H9 (cell line): ENCODE measurements at regions not wholly inside any gene's neighbourhood (a gene's known extent, or its start where the extent isn't known, plus 50 kb on each side); places are given as distances from the start of the nearest gene placed in this dataset.

ENCODE experiments used
- DNase-seq: peaks from one replicate; pipeline ENCODE4 v3.0.0-alpha.2; 2017
- H2AFZ ChIP-seq: one replicate; pipeline ENCODE4 v1.6.1; 2013; ENCODE audit warnings: mild to moderate bottlenecking, low read length, control low read depth, moderate library complexity
- H2AK5ac ChIP-seq: 2 replicates; pipeline ENCODE4 v1.6.1; 2013; ENCODE audit warnings: low read length, control low read depth, mixed read lengths; ENCODE audit not compliant: insufficient read length
- H2BK120ac ChIP-seq: one replicate; pipeline ENCODE4 v1.6.1; 2013; ENCODE audit warnings: low read depth, mild to moderate bottlenecking, low read length, control low read depth, inconsistent platforms; ENCODE audit not compliant: poor library complexity, severe bottlenecking
- H2BK12ac ChIP-seq: 2 replicates; pipeline ENCODE4 v1.6.1; 2013; ENCODE audit warnings: low read length, control low read depth, mixed read lengths, low read depth; ENCODE audit not compliant: insufficient read length
- H2BK15ac ChIP-seq: 2 replicates; pipeline ENCODE4 v1.6.1; 2013; ENCODE audit warnings: low read depth, low read length, control low read depth
- H2BK20ac ChIP-seq: one replicate; pipeline ENCODE4 v1.6.1; 2013; ENCODE audit warnings: low read depth, mild to moderate bottlenecking, low read length, control low read depth, inconsistent platforms; ENCODE audit not compliant: poor library complexity, severe bottlenecking
- H2BK5ac ChIP-seq: 2 replicates; pipeline ENCODE4 v1.6.1; 2013; ENCODE audit warnings: low read length, control low read depth, mixed read lengths; ENCODE audit not compliant: insufficient read length
- H3K14ac ChIP-seq: 2 replicates; pipeline ENCODE4 v1.6.1; 2013; ENCODE audit warnings: low read length, control low read depth; ENCODE audit not compliant: insufficient read depth
- H3K18ac ChIP-seq: 2 replicates; pipeline ENCODE4 v1.6.1; 2013; ENCODE audit warnings: low read depth, mild to moderate bottlenecking, mixed read lengths, low read length, control low read depth; ENCODE audit not compliant: insufficient read length
- H3K23ac ChIP-seq: 2 replicates; pipeline ENCODE4 v1.6.1; 2013; ENCODE audit warnings: low read length, control low read depth, mixed read lengths, low read depth; ENCODE audit not compliant: insufficient read length
- H3K23me2 ChIP-seq: 2 replicates; pipeline ENCODE4 v1.6.1; 2013; ENCODE audit warnings: low read depth, mild to moderate bottlenecking, mixed read lengths, low read length, control low read depth; ENCODE audit not compliant: insufficient read length, poor library complexity, severe bottlenecking
- H3K27ac ChIP-seq: 2 replicates; pipeline ENCODE4 v1.5.1; 2013; ENCODE audit warnings: low read length, control low read depth, mixed read lengths, low read depth; ENCODE audit not compliant: insufficient read length
- H3K27me3 ChIP-seq: 2 replicates; pipeline ENCODE4 v1.6.1; 2013; ENCODE audit warnings: low read length, control low read depth, inconsistent platforms; ENCODE audit not compliant: insufficient read depth
- H3K4ac ChIP-seq: 2 replicates; pipeline ENCODE4 v1.6.1; 2013; ENCODE audit warnings: low read depth, mild to moderate bottlenecking, control low read depth, inconsistent platforms, low read length, moderate library complexity
- H3K4me1 ChIP-seq: 2 replicates; pipeline ENCODE4 v1.6.1; 2013; ENCODE audit warnings: low read length, control low read depth, inconsistent platforms; ENCODE audit not compliant: insufficient read depth
- H3K4me2 ChIP-seq: 2 replicates; pipeline ENCODE4 v1.6.1; 2013; ENCODE audit warnings: low read length, control low read depth, mixed read lengths; ENCODE audit not compliant: insufficient read length, insufficient read depth
- H3K56ac ChIP-seq: 2 replicates; pipeline ENCODE4 v1.6.1; 2013; ENCODE audit warnings: low read depth, mild to moderate bottlenecking, mixed read lengths, low read length, control low read depth; ENCODE audit not compliant: insufficient read length
- H3K79me1 ChIP-seq: 2 replicates; pipeline ENCODE4 v1.6.1; 2013; ENCODE audit warnings: low read depth, mild to moderate bottlenecking, moderate library complexity, low read length, control low read depth, inconsistent platforms; ENCODE audit not compliant: insufficient read depth, poor library complexity, severe bottlenecking
- H3K79me2 ChIP-seq: 2 replicates; pipeline ENCODE4 v1.6.1; 2013; ENCODE audit warnings: low read length, control low read depth, inconsistent platforms; ENCODE audit not compliant: insufficient read depth
- H3K9ac ChIP-seq: 2 replicates; pipeline ENCODE4 v1.6.1; 2013; ENCODE audit warnings: low read length, control low read depth, mixed read lengths; ENCODE audit not compliant: insufficient read length; ENCODE audit errors: extremely low read depth
- H3K9me3 ChIP-seq: one replicate; pipeline ENCODE4 v1.6.1; 2013; ENCODE audit warnings: low read depth, low read length, inconsistent platforms; ENCODE audit not compliant: control insufficient read depth
- H3T11ph ChIP-seq: one replicate; pipeline ENCODE4 v1.6.1; 2013; ENCODE audit warnings: mild to moderate bottlenecking, low read length, control low read depth, inconsistent platforms
- H4K20me1 ChIP-seq: one replicate; pipeline ENCODE4 v1.6.1; 2013; ENCODE audit not compliant: control insufficient read depth, insufficient read length, insufficient read depth
- H4K5ac ChIP-seq: 2 replicates; pipeline ENCODE4 v1.6.1; 2013; ENCODE audit warnings: low read depth, mild to moderate bottlenecking, mixed read lengths, low read length, control low read depth; ENCODE audit not compliant: insufficient read length
- H4K8ac ChIP-seq: replicated peaks from 2 replicates; pipeline ENCODE4 v1.6.1; 2013; ENCODE audit warnings: low read length, control low read depth, mixed read lengths, low read depth; ENCODE audit not compliant: insufficient read length
- H4K91ac ChIP-seq: 2 replicates; pipeline ENCODE4 v1.6.1; 2013; ENCODE audit warnings: low read depth, mild to moderate bottlenecking, moderate library complexity, mixed read lengths, low read length, control low read depth; ENCODE audit not compliant: insufficient read length
- H3K27ac Mint-ChIP-seq, 3 experiments: 2 replicates in 2 of 3; 3 replicates in 1 of 3; pipeline ENCODE4 v1.8.0; 2020 to 2021; ENCODE audit warnings: mixed read lengths in 3 of 3, mild to moderate bottlenecking in 1 of 3, moderate library complexity in 1 of 3
- H3K27me3 Mint-ChIP-seq: 2 replicates; pipeline ENCODE4 v1.8.0; 2021; ENCODE audit warnings: low read depth, mild to moderate bottlenecking, moderate library complexity, mixed read lengths
- H3K36me3 Mint-ChIP-seq, 3 experiments: 2 replicates in 2 of 3; 3 replicates in 1 of 3; pipeline ENCODE4 v1.8.0; 2020 to 2021; ENCODE audit warnings: low read depth in 3 of 3, mixed read lengths in 3 of 3; ENCODE audit not compliant: insufficient read depth in 1 of 3
- H3K4me1 Mint-ChIP-seq, 2 experiments: 2 replicates each; pipeline ENCODE4 v1.8.0; 2020; ENCODE audit warnings: mixed read lengths in 2 of 2
- H3K4me3 Mint-ChIP-seq, 2 experiments: 2 replicates in 1 of 2; 3 replicates in 1 of 2; pipeline ENCODE4 v1.8.0; 2020 to 2021; ENCODE audit warnings: mild to moderate bottlenecking in 2 of 2, mixed read lengths in 2 of 2, moderate library complexity in 1 of 2
- H3K9me3 Mint-ChIP-seq, 2 experiments: 2 replicates in 1 of 2; 3 replicates in 1 of 2; pipeline ENCODE4 v1.8.0; 2020; ENCODE audit warnings: mild to moderate bottlenecking in 2 of 2, mixed read lengths in 2 of 2, moderate library complexity in 1 of 2
- CTCF ChIP-seq: fragments of 200-600 bp; sonication (generic); conservative IDR thresholded peaks from 3 replicates; pipeline ENCODE4 v1.8.0; 2021; ENCODE audit warnings: antibody characterized with exemption, mild to moderate bottlenecking
- WGBS: extraction: QIAGEN DNeasy Blood & Tissue Kit; methylation state at CpG from one replicate; pipeline ENCODE4 v1.1.7; 2013; ENCODE audit warnings: missing lambda C conversion rate, low lambda C conversion rate, mixed read lengths; ENCODE audit not compliant: insufficient read length; ENCODE audit errors: extremely low coverage; 5-methylcytosine and 5-hydroxymethylcytosine counted together

GRCh38 chr18:63071701-63072141 lies 247.8 kb downstream of the BCL2 start:
- no peak for DNase-seq
- H3K9ac ChIP-seq, result no peak overlapping the region
- no peak overlapping the region for H2AFZ ChIP-seq
- H2AK5ac ChIP-seq, result no peak overlapping the region
- no peak overlapping the region for H3K23ac ChIP-seq
- Mint-ChIP-seq H3K27me3 (peaks cover 3% of the 10 kb centered on the region), H3K4me1 (peaks cover 9 to 14% of the 10 kb centered on the region in 2 experiments; a peak in 3 of 4 replicates), H3K9me3 (no peaks in the 10 kb centered on the region), H3K36me3 (no peaks in the 10 kb centered on the region), H3K4me3 (no peak overlapping the region), H3K27ac (no peak overlapping the region)
- no peak overlapping the region for H4K5ac ChIP-seq
- H2BK120ac ChIP-seq, result no peak overlapping the region
- no peaks in the 10 kb centered on the region for H3K23me2 ChIP-seq
- H3K27ac ChIP-seq, result no peak overlapping the region
- WGBS, result no CpG with 5 or more reads among the region's 5 CpGs
- H4K91ac ChIP-seq, result no peak overlapping the region
- no peak overlapping the region for H3T11ph ChIP-seq
- H2BK5ac ChIP-seq, result no peak overlapping the region
- TF ChIP-seq CTCF, result no peak
- H3K4ac ChIP-seq, result no peak overlapping the region
- no peaks in the 10 kb centered on the region for H3K9me3 ChIP-seq
- no peak overlapping the region for H3K18ac ChIP-seq
- no peaks in the 10 kb centered on the region for H3K79me1 ChIP-seq
- H2BK15ac ChIP-seq, result no peak overlapping the region
- no peak overlapping the region for H2BK20ac ChIP-seq
- H3K14ac ChIP-seq, result no peak overlapping the region
- H3K4me1 ChIP-seq, result no peaks in the 10 kb centered on the region
- no peaks in the 10 kb centered on the region for H3K27me3 ChIP-seq
- no peak overlapping the region for H2BK12ac ChIP-seq
- no peak overlapping the region for H3K56ac ChIP-seq
- H4K20me1 ChIP-seq, result no peaks in the 10 kb centered on the region
- H4K8ac ChIP-seq, result no peak overlapping the region
- no peaks in the 10 kb centered on the region for H3K79me2 ChIP-seq
- H3K4me2 ChIP-seq, result no peak overlapping the region
